ENCODE measurements at regions not wholly inside any gene's neighbourhood (a gene's known extent, or its start where the extent isn't known, plus 50 kb on each side); places are given as distances from the start of the nearest gene placed in this dataset.

DNA sequence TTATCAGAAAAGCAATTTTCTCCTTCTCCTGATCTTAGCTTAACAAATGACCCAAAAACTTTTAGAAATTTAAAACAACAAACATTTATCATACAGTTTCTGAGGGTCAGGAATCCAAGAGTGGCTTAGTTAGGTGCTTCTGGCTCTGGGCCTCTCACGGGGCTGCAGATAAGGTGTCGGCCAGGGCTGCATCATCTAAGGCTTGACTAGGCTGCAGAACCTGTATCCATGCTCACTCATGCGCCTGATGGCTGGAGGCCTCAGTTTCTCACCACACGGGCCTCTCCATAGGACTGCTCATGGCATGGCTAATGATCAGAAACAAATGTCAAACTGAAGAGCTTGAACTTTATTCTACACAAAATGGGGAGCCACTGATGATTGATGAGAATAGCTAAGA, 210.0 kb downstream of the SEC61B start:
- H3K4me3 ChIP-seq (ENCODE audit: low read depth, low read length), result no peak overlapping the region
- no peak for DNase-seq (ENCODE audit: low read depth)
- TF ChIP-seq, protein P1, sequence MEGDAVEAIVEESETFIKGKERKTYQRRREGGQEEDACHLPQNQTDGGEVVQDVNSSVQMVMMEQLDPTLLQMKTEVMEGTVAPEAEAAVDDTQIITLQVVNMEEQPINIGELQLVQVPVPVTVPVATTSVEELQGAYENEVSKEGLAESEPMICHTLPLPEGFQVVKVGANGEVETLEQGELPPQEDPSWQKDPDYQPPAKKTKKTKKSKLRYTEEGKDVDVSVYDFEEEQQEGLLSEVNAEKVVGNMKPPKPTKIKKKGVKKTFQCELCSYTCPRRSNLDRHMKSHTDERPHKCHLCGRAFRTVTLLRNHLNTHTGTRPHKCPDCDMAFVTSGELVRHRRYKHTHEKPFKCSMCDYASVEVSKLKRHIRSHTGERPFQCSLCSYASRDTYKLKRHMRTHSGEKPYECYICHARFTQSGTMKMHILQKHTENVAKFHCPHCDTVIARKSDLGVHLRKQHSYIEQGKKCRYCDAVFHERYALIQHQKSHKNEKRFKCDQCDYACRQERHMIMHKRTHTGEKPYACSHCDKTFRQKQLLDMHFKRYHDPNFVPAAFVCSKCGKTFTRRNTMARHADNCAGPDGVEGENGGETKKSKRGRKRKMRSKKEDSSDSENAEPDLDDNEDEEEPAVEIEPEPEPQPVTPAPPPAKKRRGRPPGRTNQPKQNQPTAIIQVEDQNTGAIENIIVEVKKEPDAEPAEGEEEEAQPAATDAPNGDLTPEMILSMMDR (IDR thresholded peaks at IDR 0.05; ENCODE audit: low read depth, low read length, missing control alignments), result no peak

DNA sequence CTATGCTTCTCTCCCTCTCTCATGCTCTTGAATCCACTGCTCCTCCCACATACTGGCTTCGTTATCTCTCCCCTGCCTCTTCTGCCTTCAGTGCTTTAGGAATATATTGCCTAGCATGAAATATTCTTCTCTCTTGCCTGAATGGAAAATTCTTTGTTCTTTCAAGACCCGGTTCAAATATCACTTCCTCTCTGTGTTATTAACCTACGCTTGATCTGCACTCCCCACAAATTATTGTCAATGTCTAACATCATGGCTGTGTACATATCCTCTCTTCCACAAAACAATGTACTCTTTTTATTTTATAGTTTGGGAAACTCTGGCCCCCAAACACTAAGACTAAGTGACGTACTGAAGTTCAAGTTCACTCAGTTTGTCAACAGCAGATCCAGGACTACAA, 211.0 kb downstream of the SEC61B start:
- TF ChIP-seq, protein P1 (IDR thresholded peaks at IDR 0.05; ENCODE audit: low read depth, low read length, missing control alignments), result no peak
- no peak for DNase-seq (ENCODE audit: low read depth)

DNA sequence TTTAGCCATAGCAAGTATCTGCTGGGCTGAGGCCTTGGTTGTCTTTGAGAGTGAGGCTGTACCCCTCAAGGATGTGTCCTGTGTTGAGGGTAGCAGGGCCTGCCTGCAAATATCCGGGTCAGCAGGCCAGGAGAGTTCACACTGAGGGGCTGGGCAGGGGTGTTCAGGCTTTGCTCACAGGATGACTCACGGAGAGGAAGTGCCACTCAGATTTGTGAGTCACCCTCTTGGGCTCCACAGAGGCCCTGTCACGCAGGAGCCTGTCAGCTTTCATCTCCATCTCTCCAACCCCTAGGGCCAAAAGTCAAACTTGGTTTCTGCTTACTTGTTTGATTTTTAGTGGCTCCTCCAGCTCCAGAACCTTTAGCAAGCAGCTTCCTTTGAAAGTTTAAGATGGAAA, 211.5 kb downstream of the SEC61B start:
- no peak overlapping the region for H3K4me3 ChIP-seq (ENCODE audit: low read depth, low read length)
- peak; percentile 65 for DNase-seq (ENCODE audit: low read depth)
- TF ChIP-seq, protein P1 (IDR thresholded peaks at IDR 0.05; ENCODE audit: low read depth, low read length, missing control alignments), result no peak

More for the DNA sequence above, 211.0 kb downstream of the SEC61B start:
- no peak overlapping the region for H3K4me3 ChIP-seq (ENCODE audit: low read depth, low read length)

DNA sequence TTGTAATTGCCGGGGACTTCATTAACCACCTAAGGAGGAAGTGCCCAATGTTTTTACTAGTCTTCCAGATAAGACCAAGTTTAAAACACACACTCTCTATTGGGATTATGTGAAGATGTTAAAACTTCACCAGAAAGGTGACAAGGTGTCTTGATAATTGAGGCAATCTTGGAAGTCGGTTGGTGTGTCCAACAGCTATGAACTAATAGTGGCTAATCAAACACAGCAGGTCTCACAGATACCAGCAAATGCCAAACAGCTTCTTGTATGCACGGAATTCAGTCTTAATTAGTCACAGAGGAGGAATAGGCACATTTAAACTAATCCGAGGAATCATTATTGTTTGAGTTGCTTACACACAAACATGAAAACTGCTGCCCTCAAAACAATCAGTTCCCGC, 214.5 kb downstream of the SEC61B start:
- no peak for DNase-seq (ENCODE audit: low read depth)
- TF ChIP-seq, protein P1 (IDR thresholded peaks at IDR 0.05; ENCODE audit: low read depth, low read length, missing control alignments), result no peak

DNA sequence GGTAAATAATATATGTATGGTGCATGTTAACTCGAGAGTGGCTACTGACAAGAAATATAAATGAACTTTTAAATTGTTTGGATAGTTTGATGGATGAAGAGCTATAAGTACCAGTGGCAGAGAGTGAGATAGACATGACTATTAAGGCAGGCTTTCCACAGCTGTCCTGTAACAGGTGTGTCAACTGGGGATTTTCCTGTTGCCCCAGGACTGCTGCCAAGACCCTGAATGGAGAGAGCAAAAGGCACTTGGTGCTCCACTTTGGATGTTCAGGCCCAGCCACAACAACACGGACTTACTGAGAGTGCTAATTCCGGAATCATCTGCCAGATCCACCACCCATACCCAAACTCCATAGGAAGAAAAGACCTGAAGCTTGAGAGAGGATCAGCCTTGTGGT, 215.1 kb downstream of the SEC61B start:
- H3K4me3 ChIP-seq (ENCODE audit: low read depth, low read length), result no peak overlapping the region
- DNase-seq (ENCODE audit: low read depth), result no peak
- TF ChIP-seq, protein P1 (IDR thresholded peaks at IDR 0.05; ENCODE audit: low read depth, low read length, missing control alignments), result no peak

More for the DNA sequence above, 214.5 kb downstream of the SEC61B start:
- H3K4me3 ChIP-seq (ENCODE audit: low read depth, low read length), result no peak overlapping the region

DNA sequence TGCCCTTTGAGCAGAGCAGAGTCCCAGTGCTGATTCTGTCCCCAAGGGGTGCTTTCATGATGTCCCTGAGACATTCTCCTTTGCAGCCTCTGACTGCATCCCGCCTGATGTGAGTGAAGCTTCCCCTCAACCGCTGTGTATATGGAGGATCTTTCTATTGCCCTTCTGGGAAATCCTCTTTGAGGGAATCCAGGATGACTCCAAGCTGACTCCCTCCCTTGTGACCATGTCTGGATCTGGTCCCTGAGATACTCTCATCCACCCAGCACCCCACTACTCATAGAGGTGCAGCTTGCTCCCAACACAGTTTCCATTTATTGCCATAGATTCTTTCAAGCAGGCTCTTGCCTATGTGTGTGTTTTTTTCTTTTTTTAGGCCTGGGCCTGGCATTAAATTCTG, 216.5 kb downstream of the SEC61B start:
- no peak overlapping the region for H3K4me3 ChIP-seq (ENCODE audit: low read depth, low read length)
- TF ChIP-seq, protein P1 (IDR thresholded peaks at IDR 0.05; ENCODE audit: low read depth, low read length, missing control alignments), result no peak
- no peak for DNase-seq (ENCODE audit: low read depth)

DNA sequence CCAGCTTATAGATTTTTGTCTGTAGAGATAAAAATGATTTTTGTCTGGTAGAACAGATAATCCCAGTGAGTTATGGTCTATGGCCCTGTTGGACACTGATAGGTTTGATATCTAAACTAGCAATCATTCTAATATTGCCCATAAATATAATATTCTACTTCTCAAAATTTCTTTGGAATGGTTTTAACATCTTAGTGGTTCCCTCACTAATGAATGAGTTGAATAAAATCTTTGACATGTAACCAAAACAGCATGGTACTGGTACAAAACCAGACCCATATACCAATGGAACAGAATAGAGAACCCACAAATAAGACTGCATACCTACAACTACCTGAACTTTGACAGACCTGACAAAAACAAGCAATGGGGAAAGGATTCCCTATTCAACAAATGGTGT, 219.7 kb downstream of the SEC61B start:
- TF ChIP-seq, protein P1 (IDR thresholded peaks at IDR 0.05; ENCODE audit: low read depth, low read length, missing control alignments), result no peak
- DNase-seq (ENCODE audit: low read depth), result no peak
- no peak overlapping the region for H3K4me3 ChIP-seq (ENCODE audit: low read depth, low read length)
